ENCODE measurements at regions not wholly inside any gene's neighbourhood (a gene's known extent, or its start where the extent isn't known, plus 50 kb on each side); places are given as distances from the start of the nearest gene placed in this dataset.

- Histone ChIP-seq H3K36me3 (ENCODE audit: control insufficient read depth, insufficient read depth, low read length) (no peaks in the 10 kb centered on the region), H3K27me3 (ENCODE audit: control insufficient read depth, insufficient read depth, low read length) (no peaks in the 10 kb centered on the region), H3K4me3 (ENCODE audit: low read depth, low read length) (no peak overlapping the region)
- DNase-seq (ENCODE audit: low read depth): no peak
- TF ChIP-seq CTCF (IDR thresholded peaks at IDR 0.05; ENCODE audit: insufficient read depth, low read length, poor library complexity, severe bottlenecking): no peak
These were observed 93.2 kb upstream of the C1QTNF9B start for GRCh38 chr13:23990455-23990854.

GRCh38 chr13:23991119-23991518, 93.8 kb upstream of the C1QTNF9B start:
- H3K36me3 ChIP-seq (ENCODE audit: control insufficient read depth, insufficient read depth, low read length): no peaks in the 10 kb centered on the region
- TF ChIP-seq CTCF (IDR thresholded peaks at IDR 0.05; ENCODE audit: insufficient read depth, low read length, poor library complexity, severe bottlenecking): no peak
- no peak for DNase-seq (ENCODE audit: low read depth)

GRCh38 chr13:23992781-23993679, 95.7 kb upstream of the C1QTNF9B start:
- Histone ChIP-seq H3K36me3 (ENCODE audit: control insufficient read depth, insufficient read depth, low read length) (no peaks in the 10 kb centered on the region), H3K27me3 (ENCODE audit: control insufficient read depth, insufficient read depth, low read length) (no peaks in the 10 kb centered on the region), H3K4me3 (ENCODE audit: low read depth, low read length) (no peak overlapping the region)
- TF ChIP-seq CTCF (IDR thresholded peaks at IDR 0.05; ENCODE audit: insufficient read depth, low read length, poor library complexity, severe bottlenecking): no peak
- no peak for DNase-seq (ENCODE audit: low read depth)

More at GRCh38 chr13:23991119-23991518, 93.8 kb upstream of the C1QTNF9B start:
- no peak overlapping the region for H3K4me3 ChIP-seq (ENCODE audit: low read depth, low read length)
- H3K27me3 ChIP-seq (ENCODE audit: control insufficient read depth, insufficient read depth, low read length): no peaks in the 10 kb centered on the region

- no peak for TF ChIP-seq CTCF (IDR thresholded peaks at IDR 0.05; ENCODE audit: insufficient read depth, low read length, poor library complexity, severe bottlenecking)
- H3K4me3 ChIP-seq (ENCODE audit: low read depth, low read length): no peak overlapping the region
- H3K27me3 ChIP-seq (ENCODE audit: control insufficient read depth, insufficient read depth, low read length): no peaks in the 10 kb centered on the region
- no peaks in the 10 kb centered on the region for H3K36me3 ChIP-seq (ENCODE audit: control insufficient read depth, insufficient read depth, low read length)
- no peak for DNase-seq (ENCODE audit: low read depth)
These were observed 96.3 kb upstream of the C1QTNF9B start for GRCh38 chr13:23993680-23993985.

- no peaks in the 10 kb centered on the region for H3K36me3 ChIP-seq (ENCODE audit: control insufficient read depth, insufficient read depth, low read length)
- DNase-seq (ENCODE audit: low read depth): no peak
- H3K27me3 ChIP-seq (ENCODE audit: control insufficient read depth, insufficient read depth, low read length): no peaks in the 10 kb centered on the region
- no peak overlapping the region for H3K4me3 ChIP-seq (ENCODE audit: low read depth, low read length)
- TF ChIP-seq CTCF (IDR thresholded peaks at IDR 0.05; ENCODE audit: insufficient read depth, low read length, poor library complexity, severe bottlenecking): no peak
These were observed 98.2 kb upstream of the C1QTNF9B start for GRCh38 chr13:23995283-23996073.
